ENCODE measurements at regions not wholly inside any gene's neighbourhood (a gene's known extent, or its start where the extent isn't known, plus 50 kb on each side); places are given as distances from the start of the nearest gene placed in this dataset.

DNA sequence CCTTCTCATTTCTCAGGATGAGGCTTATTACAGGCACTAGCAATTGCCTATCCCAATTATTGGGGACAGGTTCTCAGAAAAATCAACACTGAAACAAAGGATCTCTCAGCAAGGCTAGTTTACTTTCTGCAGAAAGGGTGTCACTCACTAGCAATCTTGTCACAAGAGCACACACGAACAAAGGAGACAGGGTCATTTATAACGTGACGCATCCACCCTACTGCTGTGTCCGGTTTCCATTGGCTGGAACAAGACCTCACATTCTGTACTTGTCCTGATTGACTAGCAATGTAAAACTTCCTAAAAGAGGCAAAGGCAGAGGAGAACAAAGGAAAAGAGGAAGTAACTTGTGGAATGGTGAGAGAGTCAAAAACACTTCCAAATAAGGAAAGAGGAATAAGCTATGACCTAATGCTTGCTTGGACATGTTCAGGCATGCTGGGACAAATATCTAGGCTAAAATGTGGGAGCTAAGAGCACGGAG, 160.2 kb upstream of the STXBP5 start:
- DNase-seq: no peak

GRCh38 chr6:147046141-147046877, 157.9 kb upstream of the STXBP5 start:
- DNase-seq: no peak

DNA sequence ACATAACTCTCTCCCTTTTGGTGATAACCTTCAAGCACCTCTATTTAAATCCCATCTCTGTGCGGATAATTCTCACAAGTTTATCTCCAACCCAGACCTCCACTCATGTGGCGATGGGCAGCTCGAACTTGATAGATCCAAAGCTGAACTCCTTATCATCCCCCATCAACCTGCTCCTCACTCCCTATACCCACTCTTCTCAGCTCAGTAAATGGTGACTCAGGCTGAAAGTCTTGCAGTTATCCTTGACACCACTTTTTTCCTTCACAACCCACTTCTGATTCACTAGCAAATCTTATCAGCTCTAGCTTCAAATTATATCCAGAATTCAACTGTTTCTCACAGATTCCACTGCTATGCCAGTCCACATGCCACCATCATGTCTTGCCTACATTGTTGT, 155.3 kb upstream of the STXBP5 start:
- DNase-seq: no peak

DNA sequence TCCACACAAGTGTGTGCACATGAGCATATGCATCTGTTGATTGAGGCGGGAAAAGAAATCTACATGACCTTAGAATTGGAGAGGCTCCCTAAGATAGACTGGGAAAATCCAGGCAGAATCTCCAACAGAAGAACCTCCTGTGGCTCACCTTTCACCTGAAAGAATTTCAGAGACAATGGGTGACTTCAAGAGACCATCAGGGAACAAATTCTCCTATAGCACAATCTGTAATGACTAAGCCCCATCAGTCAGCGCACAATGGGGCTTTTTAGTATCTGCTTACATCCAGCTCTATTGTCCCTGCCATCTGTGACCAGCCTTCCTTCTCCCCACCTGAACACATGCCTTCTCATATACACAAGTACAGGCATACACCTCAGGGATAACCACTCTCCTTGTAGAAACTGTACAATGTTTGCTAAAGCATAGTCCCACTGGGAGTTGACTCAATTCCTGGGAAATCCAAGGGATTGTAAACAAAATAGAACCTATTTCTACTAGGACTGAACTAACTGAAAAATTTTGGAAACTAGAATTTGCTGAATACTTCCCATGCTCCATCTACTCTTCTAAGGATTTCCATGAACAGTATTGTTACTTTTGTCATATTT, 150.8 kb upstream of the STXBP5 start:
- DNase-seq: no peak

- no peak for DNase-seq
Observed at GRCh38 chr6:147054158-147054557, 150.1 kb upstream of the STXBP5 start.

DNA sequence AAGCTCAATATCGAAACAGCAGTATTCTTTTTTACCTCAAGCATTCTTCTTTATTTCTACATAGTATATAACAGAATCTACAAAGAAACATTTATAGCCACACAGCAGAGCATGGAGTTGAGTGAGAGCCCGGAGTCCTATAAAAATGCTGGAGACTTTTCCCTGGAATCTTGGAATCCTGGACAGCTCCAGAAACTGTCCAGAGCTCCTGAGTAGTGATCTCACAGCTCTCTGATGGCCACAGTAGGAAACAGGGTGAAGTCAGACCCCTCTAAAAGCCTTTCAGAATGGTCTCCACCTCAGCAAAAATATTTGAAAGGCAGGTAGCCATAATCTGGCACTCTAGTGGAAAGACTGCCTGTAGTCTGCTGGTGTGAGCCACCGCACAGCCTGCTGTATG, 149.3 kb upstream of the STXBP5 start:
- DNase-seq: no peak

- DNase-seq: peak; percentile 71
Observed at GRCh38 chr6:147055821-147056392, 148.3 kb upstream of the STXBP5 start.

DNA sequence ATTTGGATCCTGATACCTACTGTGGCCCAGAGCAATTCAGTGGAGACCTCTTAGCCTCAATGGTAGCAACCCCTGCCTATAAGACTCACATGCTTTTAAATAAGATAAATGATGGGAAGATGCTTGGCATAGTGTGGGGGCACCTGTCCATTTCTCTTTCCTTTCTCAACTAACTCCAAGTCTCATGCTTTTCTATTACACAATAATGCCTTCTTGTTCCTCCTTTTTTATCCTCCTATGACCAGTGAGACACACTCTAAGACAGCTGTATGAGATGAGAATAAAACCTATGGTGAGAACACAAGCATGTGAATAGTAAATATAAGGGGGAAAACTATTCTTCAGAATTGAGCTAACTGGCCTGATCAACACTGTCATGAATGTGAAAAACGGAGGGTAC, 147.0 kb upstream of the STXBP5 start:
- no peak for DNase-seq

DNA sequence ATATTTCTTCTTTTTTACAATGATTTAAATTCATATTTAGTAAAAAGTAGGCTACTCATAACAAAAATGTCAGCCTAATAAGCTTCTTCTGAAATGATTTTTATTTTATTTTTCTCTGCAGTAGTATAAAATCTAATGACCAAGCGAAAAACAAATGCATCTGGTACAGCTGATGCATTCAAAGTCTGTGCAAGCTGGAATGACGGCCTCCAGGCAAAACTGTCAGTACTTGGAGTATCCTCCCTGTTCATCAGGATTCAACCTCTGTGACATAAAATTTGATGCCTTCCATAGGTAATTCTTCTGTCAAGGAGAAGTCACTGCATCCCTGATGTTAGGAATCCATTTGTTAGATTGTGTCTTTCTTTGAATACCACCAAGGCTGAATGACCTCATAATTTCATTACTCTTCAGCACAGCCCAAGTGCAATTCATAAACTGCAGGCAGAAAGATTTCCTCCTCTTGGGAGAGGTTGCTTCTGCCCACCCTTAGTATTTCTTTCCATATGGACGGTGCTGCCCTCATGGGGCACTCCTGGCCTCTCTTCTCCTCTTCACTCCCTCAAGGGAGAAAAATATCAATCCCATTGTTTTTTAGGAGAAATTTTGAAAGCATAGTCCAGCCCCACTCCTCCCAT, 146.4 kb upstream of the STXBP5 start:
- DNase-seq: no peak

DNA sequence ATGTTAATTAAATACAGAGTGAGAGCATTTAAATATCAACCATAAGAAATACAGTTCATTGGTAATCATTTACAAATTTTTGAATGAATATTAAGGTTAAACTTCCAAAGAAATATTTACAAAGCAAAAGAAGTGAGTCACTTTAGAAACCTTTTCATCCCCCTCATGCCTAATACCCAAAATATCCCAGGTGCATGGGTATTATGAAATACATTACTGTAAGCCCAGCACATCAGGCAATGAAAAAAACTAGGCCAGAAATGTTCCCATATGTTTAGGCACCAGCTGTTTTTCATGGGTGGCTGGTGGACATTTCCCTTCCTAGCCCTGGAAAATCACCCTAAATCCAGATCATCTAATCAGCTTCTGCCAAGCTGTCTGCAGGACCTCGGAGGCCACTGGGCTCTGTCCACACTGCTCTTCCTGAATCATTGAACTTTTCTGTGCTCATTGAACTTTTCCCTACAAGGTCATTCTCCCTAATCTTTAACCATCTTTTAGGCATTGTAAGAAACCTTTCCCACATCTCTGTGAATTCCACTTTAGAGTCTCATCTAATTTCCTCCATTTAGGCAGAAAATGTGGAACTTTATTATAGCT, 145.3 kb upstream of the STXBP5 start:
- DNase-seq: no peak

- DNase-seq: no peak
Observed at GRCh38 chr6:147060636-147061035, 143.6 kb upstream of the STXBP5 start.

- no peak for DNase-seq
Observed at GRCh38 chr6:147061252-147061651, 143.0 kb upstream of the STXBP5 start.

DNA sequence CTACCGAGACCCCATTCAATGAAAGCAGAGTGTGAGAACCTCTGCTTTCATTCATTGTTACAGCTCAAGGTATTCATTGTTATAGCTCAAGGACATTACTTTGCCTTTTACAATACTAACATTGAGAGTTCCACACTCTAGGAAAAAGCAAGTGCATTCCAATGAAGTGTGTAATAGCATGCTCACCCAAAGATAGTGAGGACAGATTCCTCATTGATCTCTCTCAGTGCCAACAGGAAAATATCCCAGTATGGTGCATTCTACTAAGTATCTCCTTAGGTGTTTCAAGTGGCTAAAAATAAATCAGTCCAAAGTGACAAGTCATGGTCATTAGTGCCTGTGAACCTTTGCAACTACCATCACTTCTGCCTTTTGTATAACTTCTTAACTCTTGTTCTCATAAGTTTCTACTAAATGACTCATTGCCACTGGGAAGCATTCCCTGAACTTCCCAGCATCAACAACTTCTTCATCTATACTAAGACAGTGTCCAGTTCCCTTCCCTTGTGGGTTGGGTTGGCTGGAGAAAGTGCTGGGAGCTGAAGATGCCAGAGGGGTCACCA, 140.7 kb upstream of the STXBP5 start:
- no peak for DNase-seq

GRCh38 chr6:147065786-147066185, 138.4 kb upstream of the STXBP5 start:
- no peak for DNase-seq

GRCh38 chr6:147067184-147067583, 137.0 kb upstream of the STXBP5 start:
- no peak for DNase-seq

DNA sequence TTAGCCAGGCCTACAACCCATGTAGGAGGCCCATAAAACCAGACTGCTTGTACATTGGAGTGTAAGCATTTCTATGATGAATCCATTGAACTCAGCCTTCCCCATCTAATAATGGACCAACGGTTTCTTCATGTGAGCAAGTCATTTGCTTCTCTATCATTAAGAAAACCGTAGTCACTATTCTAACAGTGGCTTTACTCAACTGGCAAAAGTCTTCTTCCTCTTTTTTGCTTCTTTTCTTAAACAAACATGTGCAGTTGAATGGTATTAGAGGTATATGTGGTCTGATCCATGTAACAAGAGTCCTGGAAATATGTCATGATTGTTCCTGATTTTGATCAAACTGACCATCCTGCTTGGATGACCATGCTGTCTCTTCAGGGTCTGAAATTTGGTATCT, 132.4 kb upstream of the STXBP5 start:
- DNase-seq: no peak

DNA sequence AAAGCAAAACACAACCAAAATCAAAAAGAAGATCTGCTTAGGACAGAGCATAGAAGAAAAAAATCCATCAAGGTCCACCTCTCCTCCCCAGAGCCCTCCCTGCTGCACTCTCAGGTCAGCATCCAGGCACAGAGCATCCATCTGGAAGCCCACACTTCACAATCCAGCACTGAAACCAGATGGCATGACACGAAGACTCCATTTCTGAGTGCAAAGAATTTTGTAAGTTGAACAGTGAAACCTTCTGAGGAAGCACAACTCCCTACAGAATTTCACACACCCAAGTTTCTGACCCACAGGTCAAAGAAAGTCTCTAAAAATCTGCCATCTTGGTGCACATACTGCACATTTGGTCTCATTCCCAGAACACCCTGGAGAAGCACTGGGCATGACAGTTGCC, 128.8 kb upstream of the STXBP5 start:
- no peak for DNase-seq

- no peak for DNase-seq
Observed at GRCh38 chr6:147077251-147077650, 127.0 kb upstream of the STXBP5 start.

DNA sequence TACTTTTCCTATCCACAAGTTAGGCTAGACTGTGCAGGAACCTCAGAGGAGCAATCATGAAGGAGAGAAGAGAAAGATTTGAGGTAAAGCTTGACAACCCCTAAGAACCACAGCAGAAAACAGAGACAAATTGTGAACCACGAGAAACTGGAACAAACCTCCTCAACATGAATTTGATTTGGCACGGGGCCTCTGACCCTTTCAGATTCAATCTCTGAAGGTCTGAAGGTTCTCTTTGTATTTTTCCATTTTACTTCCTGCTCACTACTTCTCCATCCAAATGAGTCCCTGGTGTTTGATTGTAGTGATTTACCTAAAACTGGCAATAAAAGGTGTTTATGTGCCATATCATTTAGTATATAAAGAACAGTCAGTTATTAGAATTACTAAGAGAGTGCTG, 126.1 kb upstream of the STXBP5 start:
- DNase-seq: no peak

GRCh38 chr6:147078602-147079001, 125.6 kb upstream of the STXBP5 start:
- DNase-seq: peak; percentile 25

DNA sequence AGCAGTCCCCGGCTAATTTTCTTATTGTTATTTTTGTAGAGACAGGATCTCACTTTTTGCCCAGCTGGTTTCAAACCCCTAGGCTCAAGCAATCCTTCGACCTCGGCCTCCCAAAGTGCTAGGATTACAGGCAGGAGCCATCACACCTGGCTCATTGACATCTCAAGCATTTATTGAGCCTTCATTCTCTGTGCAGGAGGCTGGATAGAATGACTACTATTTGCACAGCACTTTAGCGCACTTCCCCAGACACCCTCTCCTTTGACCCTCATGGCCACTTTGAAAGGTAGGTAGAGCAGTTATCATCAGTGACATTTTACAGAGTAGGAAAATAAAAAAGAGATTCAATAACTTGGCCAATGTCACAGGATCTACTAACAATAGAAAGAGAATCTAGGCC, 124.0 kb upstream of the STXBP5 start:
- no peak for DNase-seq

- DNase-seq: no peak
Observed at GRCh38 chr6:147081076-147081609, 123.1 kb upstream of the STXBP5 start.

DNA sequence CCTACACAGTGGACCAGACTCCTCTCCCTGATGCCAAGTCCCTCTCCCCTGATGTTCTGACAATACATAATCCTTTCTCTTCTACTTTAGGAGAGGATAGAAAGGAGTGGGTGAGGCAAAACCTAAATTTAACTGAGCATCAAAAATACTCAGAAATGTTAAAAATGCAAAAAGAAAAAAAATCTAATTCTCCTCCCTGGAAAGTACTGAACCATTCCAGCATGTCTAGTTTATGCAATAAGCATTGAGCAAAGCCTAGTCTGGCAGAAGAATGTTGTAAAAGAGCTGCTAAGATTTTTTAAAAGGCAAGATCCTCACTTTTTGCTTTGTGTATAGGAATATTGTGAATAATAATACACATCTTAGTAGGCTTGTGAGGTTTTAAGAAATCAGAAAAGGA, 116.6 kb upstream of the STXBP5 start:
- DNase-seq: no peak
